Left ventricle myocardium inferior (tissue), 1 donor: ENCODE measurements at regions not wholly inside any gene's neighbourhood (a gene's known extent, or its start where the extent isn't known, plus 50 kb on each side); places are given as distances from the start of the nearest gene placed in this dataset.

ENCODE experiments used
- DNase-seq: peaks from one replicate; pipeline ENCODE4 v3.0.0-alpha.2; 2020
- H3K27ac ChIP-seq: fragments of 200-600 bp; replicated peaks from 2 replicates; pipeline ENCODE4 v1.8.0; 2021
- H3K27me3 ChIP-seq: fragments of 200-600 bp; 2 replicates; pipeline ENCODE4 v1.8.0; 2021; ENCODE audit warnings: low read depth
- H3K36me3 ChIP-seq: fragments of 200-600 bp; 2 replicates; pipeline ENCODE4 v1.8.0; 2021
- H3K4me1 ChIP-seq: fragments of 200-600 bp; 2 replicates; pipeline ENCODE4 v1.8.0; 2021
- H3K4me3 ChIP-seq: fragments of 200-600 bp; 2 replicates; pipeline ENCODE4 v1.8.0; 2021; ENCODE audit warnings: mild to moderate bottlenecking, moderate library complexity
- H3K9me3 ChIP-seq: fragments of 200-600 bp; replicated peaks from 2 replicates; pipeline ENCODE4 v1.8.0; 2021
- CTCF ChIP-seq: fragments of 200-600 bp; IDR thresholded peaks from 2 replicates; pipeline ENCODE4 v1.8.0; 2021; ENCODE audit warnings: antibody characterized with exemption, mild to moderate bottlenecking, borderline replicate concordance
- intact Hi-C: fragments of 100-400 bp; cut with micrococcal nuclease; formaldehyde crosslinking; loops from one replicate; pipeline ENCODE4 v1.11.0; 2022
- donor health status: DM: no; HTN: yes; CAD: no; lungs with severe emphysema.

- Histone ChIP-seq H3K4me3 (no peak overlapping the region), H3K36me3 (no peaks in the 10 kb centered on the region), H3K9me3 (no peaks in the 10 kb centered on the region), H3K27me3 (peaks cover 72% of the 10 kb centered on the region), H3K4me1 (peaks cover 31% of the 10 kb centered on the region), H3K27ac (no peak overlapping the region)
- no peak for DNase-seq
- TF ChIP-seq CTCF, result no peak
- intact Hi-C loops, result no loop called here
Observed at GRCh38 chr18:5626130-5626880, 82.5 kb upstream of the EPB41L3 start.

- Histone ChIP-seq H3K36me3 (no peaks in the 10 kb centered on the region), H3K27me3 (peaks cover 62% of the 10 kb centered on the region), H3K4me1 (peaks cover 25% of the 10 kb centered on the region), H3K27ac (no peak overlapping the region), H3K9me3 (no peaks in the 10 kb centered on the region), H3K4me3 (no peak overlapping the region)
- no peak for DNase-seq
- no peak for TF ChIP-seq CTCF
- intact Hi-C loops, result no loop called here
Observed at GRCh38 chr18:5625076-5625475, 81.3 kb upstream of the EPB41L3 start.

- Histone ChIP-seq H3K27ac (no peak overlapping the region), H3K27me3 (peaks cover 41% of the 10 kb centered on the region), H3K9me3 (no peaks in the 10 kb centered on the region), H3K4me1 (peaks cover 3% of the 10 kb centered on the region), H3K4me3 (no peak overlapping the region), H3K36me3 (no peaks in the 10 kb centered on the region)
- intact Hi-C loops, result no loop called here
- no peak for DNase-seq
- TF ChIP-seq CTCF, result no peak
Observed at GRCh38 chr18:5622905-5623304, 79.1 kb upstream of the EPB41L3 start.

GRCh38 chr18:5620289-5620688 is 76.5 kb upstream of the EPB41L3 start:
- H3K27ac ChIP-seq, result no peak overlapping the region
- no peaks in the 10 kb centered on the region for H3K9me3 ChIP-seq
- intact Hi-C loops, result no loop called here
- no peak for DNase-seq
- H3K4me1 ChIP-seq, result no peaks in the 10 kb centered on the region
- H3K36me3 ChIP-seq, result no peaks in the 10 kb centered on the region
- TF ChIP-seq CTCF, result no peak
- H3K4me3 ChIP-seq, result no peak overlapping the region
- H3K27me3 ChIP-seq, result peaks cover 14% of the 10 kb centered on the region

GRCh38 chr18:5619376-5619775 is 75.6 kb upstream of the EPB41L3 start:
- Histone ChIP-seq H3K9me3 (no peaks in the 10 kb centered on the region), H3K36me3 (no peaks in the 10 kb centered on the region), H3K27me3 (peaks cover 9% of the 10 kb centered on the region), H3K4me3 (no peak overlapping the region), H3K4me1 (no peaks in the 10 kb centered on the region), H3K27ac (no peak overlapping the region)
- intact Hi-C loops, result no loop called here
- no peak for DNase-seq
- TF ChIP-seq CTCF, result no peak
